IPS-NIHi7 (cell line): ENCODE measurements at regions not wholly inside any gene's neighbourhood (a gene's known extent, or its start where the extent isn't known, plus 50 kb on each side); places are given as distances from the start of the nearest gene placed in this dataset.
A peak's percentile ranks its signal among the peaks of the same experiment; 100 is the strongest.

Experiments used
- DNase-seq: peaks from one replicate; pipeline ENCODE4 v3.0.0; 2012; ENCODE audit warnings: mixed read lengths; ENCODE audit errors: extremely low spot score

GRCh38 chr9:693201-694091 is 148.1 kb upstream of the DMRT1 start:
- no peak for DNase-seq

- no peak for DNase-seq
Measured at GRCh38 chr9:694092-694402, 147.4 kb upstream of the DMRT1 start.

- DNase-seq: no peak
Measured at GRCh38 chr9:694403-695154, 146.9 kb upstream of the DMRT1 start.

- no peak for DNase-seq
Measured at GRCh38 chr9:695252-695651, 146.2 kb upstream of the DMRT1 start.

- no peak for DNase-seq
Measured at GRCh38 chr9:696332-697323, 144.9 kb upstream of the DMRT1 start.

GRCh38 chr9:698276-698675 is 143.2 kb upstream of the DMRT1 start:
- DNase-seq: no peak

- DNase-seq: no peak
Measured at GRCh38 chr9:698954-699353, 142.5 kb upstream of the DMRT1 start.

- DNase-seq: no peak
Measured at GRCh38 chr9:699396-699795, 142.1 kb upstream of the DMRT1 start.

- no peak for DNase-seq
Measured at GRCh38 chr9:700365-701282, 140.9 kb upstream of the DMRT1 start.

GRCh38 chr9:703392-703791 is 138.1 kb upstream of the DMRT1 start:
- no peak for DNase-seq

- DNase-seq: no peak
Measured at GRCh38 chr9:706073-706472, 135.4 kb upstream of the DMRT1 start.

- peak; percentile 63 for DNase-seq
Measured at GRCh38 chr9:706606-707459, 134.7 kb upstream of the DMRT1 start.

GRCh38 chr9:708182-708550 is 133.3 kb upstream of the DMRT1 start:
- no peak for DNase-seq

- no peak for DNase-seq
Measured at GRCh38 chr9:708551-709432, 132.7 kb upstream of the DMRT1 start.

GRCh38 chr9:710951-711745 is 130.3 kb upstream of the DMRT1 start:
- DNase-seq: no peak

- no peak for DNase-seq
Measured at GRCh38 chr9:711761-712553, 129.5 kb upstream of the DMRT1 start.

GRCh38 chr9:712643-713042 is 128.9 kb upstream of the DMRT1 start:
- no peak for DNase-seq
